HFFc6 (cell line): ENCODE measurements at regions not wholly inside any gene's neighbourhood (a gene's known extent, or its start where the extent isn't known, plus 50 kb on each side); places are given as distances from the start of the nearest gene placed in this dataset.

Source experiments
- DNase-seq: peaks from one replicate; pipeline ENCODE4 v3.0.0-alpha.2; 2018
- H3K27ac Mint-ChIP-seq: 2 replicates; pipeline ENCODE4 v1.8.0; 2020; ENCODE audit warnings: mild to moderate bottlenecking, mixed read lengths
- H3K27me3 Mint-ChIP-seq: 2 replicates; pipeline ENCODE4 v1.8.0; 2021; ENCODE audit warnings: mild to moderate bottlenecking, moderate library complexity, mixed read lengths; ENCODE audit not compliant: insufficient read depth
- H3K36me3 Mint-ChIP-seq: 2 replicates; pipeline ENCODE4 v1.8.0; 2021; ENCODE audit warnings: low read depth, mixed read lengths
- H3K4me1 Mint-ChIP-seq: 2 replicates; pipeline ENCODE4 v1.8.0; 2020; ENCODE audit warnings: low read depth, mixed read lengths
- H3K4me3 Mint-ChIP-seq: 2 replicates; pipeline ENCODE4 v1.8.0; 2020; ENCODE audit warnings: mild to moderate bottlenecking, moderate library complexity, mixed read lengths
- H3K9me3 Mint-ChIP-seq: 2 replicates; pipeline ENCODE4 v1.8.0; 2020; ENCODE audit warnings: mild to moderate bottlenecking, mixed read lengths
- CTCF ChIP-seq: fragments of 200-600 bp; sonication (generic); IDR thresholded peaks from 2 replicates; pipeline ENCODE4 v1.5.0; 2021; ENCODE audit warnings: antibody characterized with exemption, mild to moderate bottlenecking

DNA sequence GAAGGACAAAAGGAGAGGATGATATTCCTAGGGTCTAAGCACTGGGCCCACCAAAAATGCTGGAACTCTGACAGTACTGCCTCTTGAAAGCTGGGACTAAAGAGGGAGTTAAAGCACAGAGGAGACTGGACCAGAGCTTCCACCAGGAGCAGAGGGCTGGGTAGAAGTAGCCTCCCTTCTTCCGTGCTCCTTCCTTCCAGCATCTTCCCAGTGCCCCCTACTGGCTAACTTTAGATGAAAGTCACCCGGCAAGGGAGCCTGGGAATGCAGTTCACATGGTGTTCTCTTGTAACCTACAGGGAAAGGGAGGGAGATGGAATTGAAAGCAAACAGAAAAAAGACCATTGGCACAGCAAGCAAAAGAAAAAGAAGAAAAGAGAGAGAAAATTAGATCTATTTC, 106.1 kb upstream of the COL8A1 start:
- Mint-ChIP-seq H3K36me3 (no peaks in the 10 kb centered on the region), H3K4me1 (peaks cover 50% of the 10 kb centered on the region), H3K27me3 (no peaks in the 10 kb centered on the region), H3K4me3 (no peak overlapping the region), H3K9me3 (no peaks in the 10 kb centered on the region), H3K27ac (no peak overlapping the region)
- peak; percentile 68 for DNase-seq
- peak; percentile 90 for TF ChIP-seq CTCF

- no peaks in the 10 kb centered on the region; the same call in 1 of the 2 replicates for H3K27me3 Mint-ChIP-seq
- peaks cover 4% of the 10 kb centered on the region for H3K9me3 Mint-ChIP-seq
- H3K27ac Mint-ChIP-seq = no peak overlapping the region
- peaks cover 6% of the 10 kb centered on the region for H3K36me3 Mint-ChIP-seq
- TF ChIP-seq CTCF = no peak
- H3K4me3 Mint-ChIP-seq = no peak overlapping the region
- DNase-seq = peak; percentile 20
- H3K4me1 Mint-ChIP-seq = peaks cover 38% of the 10 kb centered on the region
Measured at GRCh38 chr3:99529265-99529664, 109.1 kb upstream of the COL8A1 start.

DNA sequence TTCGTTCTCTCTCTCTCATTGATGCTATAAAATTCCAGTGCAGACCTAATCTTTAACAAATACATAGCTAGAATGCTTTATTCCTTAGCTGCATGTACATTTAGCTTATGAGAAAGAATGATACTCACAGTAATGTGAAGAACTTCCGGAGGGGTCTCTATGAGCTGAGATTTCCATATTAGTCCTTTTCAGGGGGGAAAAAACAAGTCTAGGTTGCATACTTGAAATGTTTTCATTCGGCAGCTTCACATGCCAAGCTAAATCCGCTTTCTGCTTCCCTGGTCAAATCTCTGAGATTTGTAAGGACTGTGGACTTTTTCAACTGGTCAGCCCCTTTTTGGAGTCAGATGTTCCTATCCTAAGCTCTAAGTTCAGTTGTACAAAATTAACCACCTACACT, 111.5 kb upstream of the COL8A1 start:
- TF ChIP-seq CTCF = no peak
- no peak overlapping the region for H3K4me3 Mint-ChIP-seq
- peaks cover 4% of the 10 kb centered on the region for H3K9me3 Mint-ChIP-seq
- H3K36me3 Mint-ChIP-seq = peaks cover 6% of the 10 kb centered on the region
- H3K27ac Mint-ChIP-seq = no peak overlapping the region
- H3K27me3 Mint-ChIP-seq = no peaks in the 10 kb centered on the region; the same call in 1 of the 2 replicates
- peaks cover 40% of the 10 kb centered on the region for H3K4me1 Mint-ChIP-seq
- DNase-seq = no peak

GRCh38 chr3:99524559-99524958, 113.8 kb upstream of the COL8A1 start:
- Mint-ChIP-seq H3K27ac (no peak overlapping the region; the same call in 1 of the 2 replicates), H3K27me3 (no peaks in the 10 kb centered on the region; the same call in 1 of the 2 replicates), H3K4me1 (peaks cover 39% of the 10 kb centered on the region), H3K36me3 (peaks cover 6% of the 10 kb centered on the region), H3K9me3 (peaks cover 4% of the 10 kb centered on the region), H3K4me3 (no peak overlapping the region)
- no peak for TF ChIP-seq CTCF
- no peak for DNase-seq

- TF ChIP-seq CTCF = no peak
- DNase-seq = no peak
- H3K4me1 Mint-ChIP-seq = peaks cover 29% of the 10 kb centered on the region
- H3K27me3 Mint-ChIP-seq = no peaks in the 10 kb centered on the region; the same call in 1 of the 2 replicates
- H3K36me3 Mint-ChIP-seq = peaks cover 6% of the 10 kb centered on the region
- no peak overlapping the region for H3K27ac Mint-ChIP-seq
- H3K4me3 Mint-ChIP-seq = no peak overlapping the region
- peaks cover 4% of the 10 kb centered on the region for H3K9me3 Mint-ChIP-seq
Measured at GRCh38 chr3:99523431-99524127, 114.8 kb upstream of the COL8A1 start.
